NK-92 treated with Interleukin-12 subunit alpha and Interleukin-12 subunit beta, amount 100 ng/mL, for 24 hours (cell line): ENCODE measurements at regions not wholly inside any gene's neighbourhood (a gene's known extent, or its start where the extent isn't known, plus 50 kb on each side); places are given as distances from the start of the nearest gene placed in this dataset.
"Not testable (repeated sequence)": the region's sequence is repeated elsewhere in the genome, so short reads cannot be mapped to it uniquely, and the experiment has no call there.

Experiments used
- DNase-seq: peaks from one replicate; lab custom pipeline; 2025; lab: John Stamatoyannopoulos, UW

DNA sequence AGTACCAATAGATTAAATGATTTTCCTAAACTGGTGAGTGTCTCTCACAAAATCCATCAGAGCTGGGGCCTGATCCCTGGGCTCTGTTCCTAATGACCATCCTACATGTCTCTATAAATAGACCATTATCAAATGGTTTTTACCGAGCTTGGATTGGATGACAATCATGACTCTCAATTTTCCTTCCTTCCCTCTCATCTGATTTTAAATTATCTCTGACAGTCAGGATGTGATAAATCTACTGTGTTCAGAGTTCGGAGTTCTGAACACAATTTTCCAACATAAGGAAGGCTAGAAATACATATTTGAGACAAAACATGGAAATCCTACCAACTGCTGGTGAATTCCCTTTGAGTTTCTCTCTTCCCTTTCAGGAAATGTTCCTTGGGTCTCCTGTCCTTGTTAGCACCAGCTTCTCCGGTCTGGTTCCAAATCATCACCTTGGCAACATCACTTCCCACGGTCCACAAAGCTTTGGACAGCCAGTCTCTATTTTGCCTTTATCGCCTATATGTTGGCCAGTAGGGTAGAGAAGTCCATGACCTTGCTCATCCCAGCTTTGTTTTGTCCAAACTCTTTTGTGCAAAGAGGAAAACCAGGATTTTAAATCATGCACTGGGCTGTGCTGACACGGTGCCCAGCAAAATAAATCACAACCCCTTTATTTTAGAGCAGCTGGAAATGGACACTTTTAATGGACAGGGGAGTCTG, 139.6 kb upstream of the ITGA6 start:
- DNase-seq, result no peak

DNA sequence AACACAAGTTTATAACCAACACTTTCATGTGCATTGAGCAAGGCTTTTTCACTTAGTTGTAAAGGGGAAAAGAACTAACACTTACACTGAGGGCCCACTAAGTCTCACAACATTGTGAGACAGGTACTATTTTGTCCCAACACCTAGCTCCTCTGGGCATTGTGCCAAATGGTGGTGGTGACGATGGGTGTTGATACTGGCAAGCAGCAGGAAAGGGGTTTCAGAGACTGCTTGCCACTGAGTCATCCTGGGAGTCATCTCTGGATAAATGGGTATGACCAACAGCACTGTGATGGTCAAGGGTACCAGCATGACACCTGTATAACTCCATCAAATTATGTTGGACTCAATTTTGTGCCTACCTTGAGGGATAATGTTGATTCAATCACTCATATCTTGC, 138.8 kb upstream of the ITGA6 start:
- DNase-seq, result no peak

DNA sequence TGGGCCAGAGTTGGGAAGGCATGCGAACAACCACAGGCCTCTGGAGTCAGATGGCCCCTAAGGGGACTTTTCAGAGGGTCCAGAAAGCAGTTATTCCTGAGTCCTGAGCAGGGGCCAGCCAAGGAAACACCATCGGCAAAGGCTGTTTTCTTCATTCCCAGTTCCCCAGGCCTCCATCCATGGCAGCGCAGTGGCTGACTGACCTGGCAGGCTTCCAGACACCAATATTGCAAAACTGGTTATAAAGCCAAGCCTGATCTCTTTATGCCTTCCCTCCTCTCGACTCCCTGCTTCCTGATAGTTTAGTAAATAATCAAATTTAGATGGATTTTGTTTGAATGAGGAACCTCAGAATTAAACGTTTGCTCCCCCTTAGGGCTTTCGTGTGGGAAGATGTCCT, 133.4 kb upstream of the ITGA6 start:
- no peak for DNase-seq

DNA sequence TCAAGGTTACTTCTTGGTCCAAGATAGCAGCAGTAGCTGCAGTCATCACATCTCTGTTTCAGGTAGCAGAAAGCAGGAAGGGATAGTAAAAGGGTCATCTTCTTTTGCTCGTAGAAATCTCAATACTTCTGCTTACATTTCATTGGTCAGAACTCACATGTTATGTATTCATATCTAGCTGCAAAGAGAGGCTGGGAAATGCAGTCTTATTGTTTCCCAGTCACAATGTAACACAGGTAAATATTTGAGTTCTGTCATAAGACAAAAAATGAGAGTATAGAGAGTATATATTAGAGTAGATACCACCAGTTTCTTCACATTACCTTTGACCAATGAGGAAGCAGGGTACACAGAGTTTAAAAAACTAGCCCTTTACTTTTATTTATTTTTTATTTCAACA, 132.4 kb upstream of the ITGA6 start:
- no peak for DNase-seq

DNA sequence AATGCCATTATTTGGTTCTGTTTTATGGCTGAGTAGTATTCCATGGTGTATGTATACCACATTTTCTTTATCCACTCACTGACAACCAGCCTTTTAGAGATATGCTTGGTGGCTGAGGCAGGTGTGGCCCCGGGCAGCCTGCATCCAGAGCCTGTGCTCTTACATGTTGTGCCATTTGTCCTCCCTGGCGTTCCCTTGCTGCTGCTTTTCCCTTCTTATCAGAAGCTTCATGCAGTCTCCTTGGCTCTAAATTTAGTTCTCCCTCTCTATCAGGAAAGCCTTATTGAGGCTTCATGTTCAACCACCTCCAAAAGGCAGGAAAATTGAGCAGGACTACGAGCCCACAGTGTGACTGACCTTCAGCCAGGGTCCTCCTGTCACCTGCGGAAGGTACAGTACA, 131.7 kb upstream of the ITGA6 start:
- no peak for DNase-seq

DNA sequence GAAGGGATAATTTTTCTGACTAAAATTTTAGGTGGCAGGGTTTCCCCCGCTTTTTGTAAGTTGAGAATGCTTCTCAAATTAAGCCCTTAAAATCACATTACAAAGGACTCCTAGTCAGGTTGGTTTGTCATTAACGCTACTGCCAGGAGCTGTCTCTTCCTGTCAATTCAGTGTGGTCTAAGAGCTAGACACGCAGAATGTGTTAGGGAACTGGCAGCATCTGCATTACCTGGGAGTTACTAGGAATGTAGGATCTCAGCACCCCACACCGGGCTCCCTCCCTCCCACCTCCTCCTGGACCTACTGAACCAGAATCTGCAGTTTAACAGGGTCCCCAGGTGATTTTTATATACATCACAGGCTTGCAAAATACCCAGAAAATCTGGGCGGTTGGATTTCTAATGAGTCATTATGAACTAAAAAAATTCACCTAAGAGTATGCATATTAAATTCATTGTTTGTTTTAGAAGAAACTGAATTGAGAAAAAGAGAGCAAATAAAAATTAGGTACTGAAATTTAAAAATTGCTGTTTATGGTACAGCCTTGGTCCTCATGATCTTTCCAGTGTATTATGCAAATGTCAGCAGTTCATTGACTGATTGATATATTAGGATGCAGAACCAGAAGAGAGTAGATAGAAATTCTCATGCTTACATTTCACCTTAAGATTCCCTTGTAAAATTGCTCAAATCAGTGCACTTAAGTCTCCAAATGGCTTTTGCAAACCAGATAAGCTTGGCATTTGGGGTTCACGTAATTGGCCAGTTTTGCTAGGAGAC, 130.9 kb upstream of the ITGA6 start:
- DNase-seq, result no peak

DNA sequence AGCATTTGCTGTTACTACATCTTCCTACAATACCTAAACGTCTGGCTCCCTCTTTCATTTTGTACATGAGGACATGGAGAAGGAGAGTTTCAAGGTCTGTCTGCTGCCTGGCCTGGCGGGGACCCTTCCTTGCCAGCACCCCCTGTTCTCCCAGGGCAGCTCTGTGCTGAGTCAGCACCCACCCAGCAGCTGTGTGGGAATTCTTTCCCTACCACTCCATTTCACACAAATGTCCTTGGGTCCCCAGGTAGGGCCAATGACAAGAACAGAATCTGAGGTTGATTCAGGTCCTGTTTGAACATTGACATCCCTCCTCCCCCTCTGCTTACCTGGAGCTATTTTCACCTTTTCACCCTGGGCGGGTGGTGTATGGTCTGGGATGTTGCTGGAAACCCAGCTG, 129.9 kb upstream of the ITGA6 start:
- DNase-seq, result no peak

DNA sequence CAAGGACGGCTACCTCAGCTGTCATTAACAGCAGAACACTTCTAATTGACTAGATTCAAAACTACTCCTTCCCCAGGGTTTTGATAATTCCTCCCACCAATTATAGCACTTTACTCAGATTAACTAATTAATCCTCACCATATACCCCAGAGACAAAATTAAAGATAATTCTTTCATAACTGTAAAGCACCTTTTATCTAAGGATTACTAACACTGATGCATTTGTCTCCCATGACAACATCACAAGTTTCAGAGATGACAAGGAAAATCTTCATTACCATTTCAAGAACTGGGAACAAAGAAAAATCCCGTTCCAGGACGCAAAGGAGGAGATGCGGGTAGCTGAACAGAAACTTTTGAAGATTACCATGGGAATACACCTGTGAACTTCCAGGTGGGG, 129.4 kb upstream of the ITGA6 start:
- no peak for DNase-seq

DNA sequence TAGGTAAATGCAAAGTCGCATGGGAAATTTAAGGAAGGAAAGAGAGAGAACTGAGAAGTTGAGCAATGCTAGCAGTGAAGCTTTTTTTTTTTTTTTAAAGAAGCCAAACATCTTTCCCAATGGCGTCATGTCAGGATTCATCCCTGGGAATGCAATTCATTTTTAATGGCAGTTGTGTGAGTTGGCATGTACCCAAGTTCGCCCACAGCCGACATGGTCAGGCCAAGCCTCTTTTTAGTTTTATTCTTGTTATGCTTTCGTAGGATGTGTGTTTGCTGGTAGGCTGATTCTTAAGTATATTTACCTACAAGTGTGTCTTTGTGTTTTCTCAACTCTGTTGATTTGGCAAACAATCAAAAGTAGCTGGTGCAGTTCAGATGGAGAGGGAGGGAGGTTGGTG, 127.6 kb upstream of the ITGA6 start:
- DNase-seq, result no peak

DNA sequence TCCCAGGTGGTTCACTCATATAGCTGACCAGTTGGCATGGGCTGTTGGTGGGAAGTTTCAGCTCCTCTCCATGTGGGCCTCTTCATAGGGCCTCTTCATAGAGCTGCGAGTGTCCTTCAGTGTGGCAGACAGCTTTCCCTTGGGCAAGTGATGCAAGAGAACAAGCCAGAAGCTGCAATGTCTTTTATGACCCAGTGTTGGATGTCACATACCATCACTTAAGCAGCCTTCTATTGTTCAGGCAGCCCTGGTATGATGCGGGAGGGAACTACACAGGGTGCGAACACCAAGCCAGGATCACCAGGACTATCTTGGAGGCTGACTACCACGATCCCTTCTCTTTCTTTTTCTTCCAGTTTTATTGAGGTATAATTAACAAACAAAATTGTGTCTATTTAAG, 126.5 kb upstream of the ITGA6 start:
- DNase-seq, result no peak

DNA sequence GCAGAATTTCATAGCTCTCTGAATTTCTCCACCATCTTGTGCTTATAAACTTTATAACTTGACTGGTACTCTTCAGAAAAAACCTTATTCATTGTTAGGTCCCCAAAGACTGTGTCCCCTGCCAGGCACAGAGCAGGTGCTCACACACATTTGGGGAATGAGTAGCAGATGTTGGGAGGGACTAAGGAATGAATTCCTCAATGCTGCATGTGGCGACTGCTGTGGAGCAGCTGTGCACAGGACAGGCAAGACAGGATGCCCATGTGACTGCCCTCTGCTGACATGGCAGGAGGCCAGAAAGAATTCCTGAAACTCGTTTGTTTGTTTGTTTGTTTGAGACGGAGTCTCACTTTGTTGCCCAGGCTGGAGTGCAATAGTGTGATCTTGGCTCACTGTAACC, 122.3 kb upstream of the ITGA6 start:
- no peak for DNase-seq

DNA sequence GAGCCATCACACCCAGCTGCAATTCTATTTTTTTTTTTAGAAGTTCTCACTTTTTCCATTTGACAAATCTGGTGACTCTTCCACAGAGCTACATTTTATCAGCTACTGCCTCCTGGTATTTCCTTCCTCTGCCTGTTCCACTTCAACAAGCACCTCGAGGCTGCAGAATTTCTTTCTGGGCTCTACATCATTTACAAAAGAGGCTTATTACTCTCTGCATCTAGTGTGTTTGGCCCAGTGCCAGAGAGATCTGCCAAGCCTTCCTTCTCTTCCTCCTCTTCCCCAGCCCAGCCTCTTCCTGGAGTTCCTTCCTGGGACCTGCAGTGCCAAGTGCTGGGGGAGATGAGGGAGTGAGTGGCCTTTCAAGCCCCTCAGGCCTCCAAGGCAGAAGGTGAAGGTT, 119.6 kb upstream of the ITGA6 start:
- DNase-seq, result no peak

DNA sequence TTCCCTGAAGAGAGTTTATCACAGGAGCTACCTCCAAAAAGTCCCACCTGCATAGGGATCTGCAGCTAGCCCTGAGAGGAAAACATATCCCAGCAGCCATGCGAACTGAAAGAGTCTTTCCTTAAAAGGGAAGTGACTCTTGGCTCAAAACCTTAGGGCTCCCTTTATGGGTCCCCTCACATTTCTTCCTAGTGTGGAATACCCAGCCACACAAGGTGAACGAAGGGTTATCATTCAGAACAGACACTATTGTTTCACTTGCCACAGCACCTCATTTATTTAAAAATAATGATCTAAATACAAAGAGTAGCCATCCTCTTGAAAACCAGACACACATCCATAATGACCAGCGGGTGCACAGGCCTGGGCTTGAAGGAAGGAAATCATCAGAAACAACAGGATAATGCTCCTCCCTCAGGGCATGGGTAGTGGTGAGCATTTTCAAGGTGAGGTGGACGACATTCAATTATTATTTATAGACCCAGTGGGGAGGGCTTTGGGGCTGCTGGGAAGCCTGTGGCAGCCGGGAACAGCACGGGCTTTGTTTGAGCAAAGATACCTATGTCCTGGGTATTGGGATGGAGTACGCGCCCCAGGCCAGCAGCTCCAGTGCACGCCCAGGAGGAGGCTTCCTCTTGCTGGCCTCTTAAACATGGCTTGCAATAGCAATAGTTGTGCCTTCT, 119.0 kb upstream of the ITGA6 start:
- no peak for DNase-seq

DNA sequence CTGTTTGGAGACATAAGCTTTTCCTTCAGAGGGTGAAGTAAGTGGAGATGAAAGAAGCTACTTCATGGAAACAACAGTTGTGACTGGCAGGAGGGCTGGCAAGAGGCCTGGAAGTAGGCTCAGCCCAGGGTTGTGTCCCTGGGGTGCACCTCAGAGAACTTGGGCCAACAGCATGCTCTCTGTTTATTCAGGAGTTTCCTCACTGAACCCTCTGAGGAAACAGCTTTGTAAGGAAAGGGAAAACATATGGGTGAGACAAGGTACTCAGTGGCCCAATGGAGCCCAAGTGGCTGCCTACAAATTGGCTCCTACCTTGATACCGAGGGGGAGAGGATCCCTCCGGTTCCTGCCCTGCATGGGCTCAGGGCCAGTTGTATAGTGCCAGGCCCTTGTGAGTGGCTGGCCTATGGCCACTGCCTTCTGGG, 115.5 kb upstream of the ITGA6 start:
- DNase-seq, result no peak

DNA sequence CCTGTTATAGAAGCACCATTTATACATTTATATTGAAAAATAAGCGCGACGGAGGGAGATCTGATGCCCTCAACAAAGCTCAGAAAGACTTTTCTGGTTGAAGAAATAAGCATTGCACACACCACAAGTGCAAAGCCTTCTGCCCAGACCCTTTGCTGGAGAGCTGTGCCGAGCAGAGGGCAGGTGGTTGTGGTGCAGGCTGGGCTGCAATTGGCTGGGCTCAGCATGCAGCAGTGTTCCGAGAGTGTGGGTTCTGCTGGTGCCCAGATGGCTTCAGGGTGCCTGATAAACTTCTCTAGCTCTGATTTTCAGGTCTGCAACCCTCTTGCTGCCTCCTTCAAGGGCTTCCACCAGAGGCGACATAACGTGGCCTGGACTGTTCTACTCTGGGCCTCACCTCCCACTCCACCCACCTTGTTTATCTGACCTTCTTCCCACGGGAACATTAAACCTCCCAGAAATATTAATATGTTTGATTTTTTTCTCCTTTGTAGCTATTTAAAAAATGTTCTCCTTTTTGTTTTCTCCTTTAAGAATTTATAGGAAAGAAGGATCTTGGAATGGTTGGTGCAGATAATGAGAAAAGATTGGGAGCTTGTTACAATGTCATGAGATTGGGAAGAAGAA, 113.6 kb upstream of the ITGA6 start:
- no peak for DNase-seq

DNA sequence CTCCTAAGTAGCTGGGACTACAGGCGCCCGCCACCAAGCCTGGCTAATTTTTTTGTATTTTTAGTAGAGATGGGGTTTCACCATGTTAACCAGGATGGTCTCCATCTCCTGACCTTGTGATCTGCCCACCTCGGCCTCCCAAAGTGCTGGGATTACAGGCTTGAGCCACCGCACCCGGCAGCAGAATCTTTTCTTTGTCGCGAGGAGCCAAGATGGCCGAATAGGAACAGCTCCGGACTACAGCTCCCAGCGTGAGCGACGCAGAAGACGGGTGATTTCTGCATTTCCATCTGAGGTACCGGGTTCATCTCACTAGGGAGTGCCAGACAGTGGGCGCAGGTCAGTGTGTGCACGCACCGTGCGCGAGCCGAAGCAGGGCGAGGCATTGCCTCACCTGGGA, 112.3 kb upstream of the ITGA6 start:
- not testable (repeated sequence) for DNase-seq

DNA sequence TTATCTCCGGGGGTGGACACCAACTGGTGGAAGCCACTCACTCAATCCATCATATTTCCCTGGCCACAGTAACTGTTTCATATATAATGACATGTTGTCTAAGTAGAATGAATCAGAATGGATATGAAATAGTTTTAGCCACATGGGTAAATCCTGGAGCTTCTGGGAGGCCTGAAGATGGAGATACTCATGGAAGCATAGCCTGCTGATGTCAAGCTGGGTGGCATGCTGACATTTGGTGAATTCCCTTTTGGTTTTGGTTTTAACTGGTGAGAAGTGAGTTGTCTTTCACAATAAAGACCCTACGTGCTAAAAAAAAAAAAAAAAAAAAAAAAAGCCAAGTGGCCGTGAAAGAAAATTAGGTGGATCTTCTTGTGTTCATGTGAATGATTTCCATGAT, 105.3 kb upstream of the ITGA6 start:
- DNase-seq, result no peak

DNA sequence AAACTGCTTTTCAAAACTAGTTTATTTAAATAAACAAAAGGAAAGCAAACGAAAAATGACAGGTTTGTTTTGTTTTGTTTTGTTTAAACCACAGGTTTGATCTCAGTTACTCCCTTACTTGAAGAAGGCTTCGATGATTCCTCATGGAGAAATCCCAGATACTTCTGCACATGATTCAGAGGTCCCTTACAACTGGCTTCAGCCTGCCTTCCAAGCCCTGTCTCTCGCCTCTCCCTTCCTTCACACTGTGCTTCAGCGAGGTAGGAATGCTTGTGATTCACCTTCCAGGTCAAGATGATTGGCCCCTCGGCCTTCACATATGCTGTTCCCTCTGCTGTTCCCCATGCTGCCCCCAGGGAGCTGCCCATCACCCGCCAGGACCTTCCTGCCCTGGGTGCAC, 104.1 kb upstream of the ITGA6 start:
- no peak for DNase-seq

DNA sequence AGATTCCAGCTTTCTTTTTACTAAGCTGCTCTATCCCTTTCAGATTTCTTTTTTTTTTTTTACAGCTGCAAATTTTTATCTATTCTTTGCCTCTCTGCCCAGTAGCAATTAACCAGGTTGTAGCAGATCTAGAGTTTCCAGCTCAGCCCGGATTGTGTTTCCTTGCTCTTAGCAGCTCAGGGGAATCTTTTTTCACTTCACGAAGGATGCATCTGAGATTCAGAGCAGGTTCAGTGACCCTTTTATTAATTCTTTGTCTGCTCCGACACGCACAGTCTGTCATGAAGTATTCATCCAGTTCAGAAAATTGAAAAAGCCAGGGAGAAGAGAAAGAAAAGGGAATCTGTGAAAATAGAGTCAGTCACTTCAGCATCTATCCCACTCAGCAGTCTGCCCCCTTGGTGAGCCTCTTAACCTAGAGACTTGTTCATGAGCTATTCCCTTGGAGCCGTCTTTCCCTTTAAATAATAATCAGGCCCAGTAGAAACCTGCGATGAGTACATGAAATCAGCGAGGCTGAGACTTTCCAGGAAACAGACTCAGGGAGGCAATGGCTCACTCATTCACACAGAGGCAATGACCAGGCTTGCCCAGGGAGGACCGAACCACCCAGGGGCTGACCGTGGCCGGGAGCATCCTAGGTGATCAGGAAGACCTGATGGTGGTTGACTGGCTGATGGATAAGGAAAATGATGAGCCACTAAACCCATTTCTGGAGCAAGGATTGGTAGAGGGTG, 103.4 kb upstream of the ITGA6 start:
- DNase-seq, result no peak

DNA sequence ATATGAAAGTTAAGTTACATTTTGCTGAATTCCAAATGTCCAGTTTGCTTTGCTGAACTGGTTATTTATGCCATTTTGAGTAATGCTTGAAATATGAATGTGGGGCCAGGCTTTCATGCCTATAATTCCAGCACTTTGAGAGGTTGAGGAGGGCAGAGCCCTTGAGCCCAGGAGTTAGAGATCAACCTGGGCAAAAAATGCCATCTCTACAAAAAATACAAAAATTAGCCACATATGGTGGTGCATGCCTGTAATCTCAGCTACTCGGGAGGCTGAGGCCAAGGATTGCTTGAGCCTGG, 101.2 kb upstream of the ITGA6 start:
- no peak for DNase-seq

DNA sequence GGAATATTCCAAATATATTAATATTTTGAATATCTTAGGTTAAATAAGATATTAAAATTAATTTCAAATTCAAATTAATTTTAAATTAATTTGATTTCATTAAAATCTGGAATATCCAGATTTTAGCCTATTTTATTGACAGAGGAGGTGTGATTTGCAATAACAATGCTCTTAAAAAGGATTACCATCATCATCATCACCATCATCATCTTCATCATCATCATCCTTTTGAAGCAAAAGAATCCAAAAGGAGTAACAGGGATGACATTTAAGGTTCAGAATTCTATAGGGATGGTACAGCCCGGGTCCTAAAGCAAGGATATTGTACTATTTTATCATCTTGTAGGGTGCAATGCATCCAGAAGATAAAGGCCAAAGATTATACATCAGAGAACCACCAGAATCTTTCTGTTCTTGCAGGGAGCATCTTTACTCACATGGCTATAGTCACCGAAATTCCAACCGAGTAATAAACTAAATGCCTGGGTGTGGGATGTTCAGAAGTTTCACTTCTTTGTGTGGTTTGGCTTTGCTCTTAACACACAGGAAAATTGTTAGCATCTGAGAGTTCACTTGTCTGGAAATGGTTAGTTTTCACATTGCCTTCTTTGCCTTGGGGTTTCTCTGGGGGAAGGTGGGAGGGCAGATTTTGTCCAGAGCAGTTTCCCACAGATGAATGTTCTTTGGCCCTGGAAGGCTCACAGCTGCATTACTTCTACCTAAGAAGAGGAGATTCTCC, 99.1 kb upstream of the ITGA6 start:
- no peak for DNase-seq

DNA sequence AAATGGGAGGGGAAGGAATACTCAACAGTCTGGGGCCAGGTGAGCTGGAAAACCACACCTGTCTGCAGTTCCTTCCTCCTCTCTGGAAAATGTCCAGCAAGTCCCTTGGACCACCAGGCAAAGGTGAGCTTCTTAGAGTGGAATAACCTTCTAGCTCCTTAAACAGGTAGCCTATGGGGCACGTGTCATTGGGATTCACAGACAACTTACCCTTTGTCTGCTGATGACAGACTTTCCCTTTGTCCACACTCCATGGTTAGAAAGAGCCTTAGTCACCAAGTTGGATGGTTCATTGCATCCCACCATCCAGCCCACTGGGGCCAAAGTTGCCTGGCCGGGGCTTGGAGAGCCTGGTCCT, 98.0 kb upstream of the ITGA6 start:
- DNase-seq, result no peak
